Liver (tissue), 8 donors: ENCODE measurements at regions not wholly inside any gene's neighbourhood (a gene's known extent, or its start where the extent isn't known, plus 50 kb on each side); places are given as distances from the start of the nearest gene placed in this dataset.
"Not testable (repeated sequence)": the region's sequence is repeated elsewhere in the genome, so short reads cannot be mapped to it uniquely, and the experiment has no call there.

Experiments
- DNase-seq: peaks from one replicate; pipeline ENCODE4 v3.0.0-alpha.2; 2017; ENCODE audit warnings: low spot score
- H3K27ac ChIP-seq, 2 donors: one replicate each; pipeline ENCODE4 v1.7.0; 2013; ENCODE audit warnings: inconsistent platforms in 2 of 2, low read length in 2 of 2, control low read depth in 1 of 2, low read depth in 1 of 2, mild to moderate bottlenecking in 1 of 2
- H3K27me3 ChIP-seq, 4 donors: one replicate each; pipeline versions ENCODE4 v1.6.1 to v1.7.0; 2013; ENCODE audit warnings: low read length in 3 of 4, inconsistent platforms in 1 of 4, mild to moderate bottlenecking in 1 of 4, moderate library complexity in 1 of 4; ENCODE audit not compliant: control insufficient read depth in 4 of 4, insufficient read depth in 4 of 4
- H3K36me3 ChIP-seq, 4 donors: one replicate each; pipeline versions ENCODE4 v1.6.1 to v1.7.0; 2013; ENCODE audit warnings: low read length in 3 of 4, mild to moderate bottlenecking in 3 of 4, low read depth in 1 of 4, moderate library complexity in 1 of 4; ENCODE audit not compliant: control insufficient read depth in 4 of 4, insufficient read depth in 3 of 4
- H3K4me1 ChIP-seq, 4 donors: one replicate each; pipeline versions ENCODE4 v1.6.1 to v1.7.0; 2013; ENCODE audit warnings: low read length in 3 of 4, mild to moderate bottlenecking in 3 of 4, moderate library complexity in 1 of 4; ENCODE audit not compliant: control insufficient read depth in 4 of 4, insufficient read depth in 4 of 4
- H3K4me3 ChIP-seq, 3 donors: one replicate each; pipeline versions ENCODE4 v1.6.1 to v1.7.0; 2013; ENCODE audit warnings: low read length in 3 of 3, control low read depth in 1 of 3, low read depth in 1 of 3, mild to moderate bottlenecking in 1 of 3
- H3K9ac ChIP-seq, 2 donors: one replicate each; pipeline ENCODE4 v1.7.0; 2013; ENCODE audit warnings: low read length in 2 of 2, mild to moderate bottlenecking in 2 of 2, moderate library complexity in 2 of 2, control low read depth in 1 of 2, low read depth in 1 of 2
- H3K9me3 ChIP-seq, 4 donors: one replicate each; pipeline versions ENCODE4 v1.6.1 to v1.7.0; 2013; ENCODE audit warnings: low read length in 3 of 4; ENCODE audit not compliant: control insufficient read depth in 4 of 4
- ATF3 ChIP-seq: IDR thresholded peaks from 2 replicates; pipeline ENCODE4 v1.6.1; 2016; ENCODE audit warnings: antibody characterized with exemption
- CTCF ChIP-seq: fragments of 150-350 bp; IDR thresholded peaks from 2 replicates; pipeline ENCODE4 v1.5.1; 2017; ENCODE audit warnings: improper control_type of control experiment, low read depth, low read length; ENCODE audit not compliant: missing input control
- EGR1 ChIP-seq, 2 donors: IDR thresholded peaks; 2 replicates each; pipeline ENCODE4 v1.6.1; 2016 to 2018; ENCODE audit warnings: antibody characterized with exemption in 2 of 2, low read depth in 2 of 2
- FOXA1 ChIP-seq: IDR thresholded peaks from 2 replicates; pipeline ENCODE4 v1.6.1; 2016; ENCODE audit warnings: antibody characterized with exemption
- FOXA2 ChIP-seq: IDR thresholded peaks from 2 replicates; pipeline ENCODE4 v1.6.1; 2016; ENCODE audit warnings: antibody characterized with exemption
- HNF4A ChIP-seq, 2 donors: conservative IDR thresholded peaks; 2 replicates each; pipeline ENCODE4 v1.6.1; 2016; ENCODE audit warnings: antibody characterized with exemption in 2 of 2, mild to moderate bottlenecking in 2 of 2
- HNF4G ChIP-seq: IDR thresholded peaks from 2 replicates; pipeline ENCODE4 v1.6.1; 2016; ENCODE audit warnings: antibody characterized with exemption
- JUND ChIP-seq, 2 donors: IDR thresholded peaks; 2 replicates each; pipeline ENCODE4 v1.6.1; 2016; ENCODE audit warnings: antibody characterized with exemption in 2 of 2
- MAX ChIP-seq: IDR thresholded peaks from 2 replicates; pipeline ENCODE4 v1.6.1; 2016; ENCODE audit warnings: antibody characterized with exemption
- NR2F2 ChIP-seq: IDR thresholded peaks from 2 replicates; pipeline ENCODE4 v1.6.1; 2016; ENCODE audit warnings: antibody characterized with exemption
- RAD21 ChIP-seq, 2 donors: IDR thresholded peaks; 2 replicates each; pipeline ENCODE4 v1.6.1; 2016; ENCODE audit warnings: antibody characterized with exemption in 2 of 2, mild to moderate bottlenecking in 2 of 2
- REST ChIP-seq: IDR thresholded peaks from 2 replicates; pipeline ENCODE4 v1.6.1; 2016; ENCODE audit warnings: antibody characterized with exemption, mild to moderate bottlenecking
- RXRA ChIP-seq, 2 donors: IDR thresholded peaks; 2 replicates each; pipeline ENCODE4 v1.6.1; 2017 to 2018; ENCODE audit warnings: antibody characterized with exemption in 2 of 2, mild to moderate bottlenecking in 1 of 2
- SP1 ChIP-seq: IDR thresholded peaks from 2 replicates; pipeline ENCODE4 v1.6.1; 2018; ENCODE audit warnings: antibody characterized with exemption, mild to moderate bottlenecking
- TAF1 ChIP-seq: conservative IDR thresholded peaks from 2 replicates; pipeline ENCODE4 v1.6.1; 2016; ENCODE audit warnings: antibody characterized with exemption, mild to moderate bottlenecking
- YY1 ChIP-seq: IDR thresholded peaks from 2 replicates; pipeline ENCODE4 v1.6.1; 2016; ENCODE audit warnings: antibody characterized with exemption, mild to moderate bottlenecking
- ZBTB33 ChIP-seq: IDR thresholded peaks from 2 replicates; pipeline ENCODE4 v1.6.1; 2016; ENCODE audit warnings: antibody characterized with exemption
- WGBS: extraction: QIAGEN DNeasy Blood & Tissue Kit; methylation state at CpG from one replicate; pipeline ENCODE4 v1.1.7; 2013; 5-methylcytosine and 5-hydroxymethylcytosine counted together
- donor health status: healthy.
- donor health status: healthy.
- donor health status: healthy.
- donor health status: healthy.
- donor health status: healthy.

- no peak for TF ChIP-seq CTCF
- TF ChIP-seq TAF1, result no peak
- no peak for TF ChIP-seq ATF3
- TF ChIP-seq HNF4A (conservative IDR thresholded peaks at IDR 0.05), result no peak
- TF ChIP-seq JUND (IDR thresholded peaks at IDR 0.05), result no peak
- TF ChIP-seq NR2F2, result no peak
- TF ChIP-seq YY1, result no peak
These were observed 637.1 kb downstream of the UQCRFS1 start (continued) for GRCh38 chr19:28575816-28576215.

GRCh38 chr19:28575312-28575711, 637.6 kb downstream of the UQCRFS1 start:
- H3K36me3 ChIP-seq, DNase-seq, H3K4me3 ChIP-seq, H3K9me3 ChIP-seq, H3K9ac ChIP-seq, H3K4me1 ChIP-seq, H3K27ac ChIP-seq, H3K27me3 ChIP-seq: not testable (repeated sequence)

- Histone ChIP-seq H3K27me3 (no peaks in the 10 kb centered on the region), H3K36me3 (no peaks in the 10 kb centered on the region), H3K27ac (no peak overlapping the region), H3K4me1 (peaks cover 3 to 9% (median 8%) of the 10 kb centered on the region in 4 donors), H3K9ac (no peak overlapping the region), H3K4me3 (no peak overlapping the region), H3K9me3 (no peaks in the 10 kb centered on the region)
- DNase-seq, result no peak
- TF ChIP-seq TAF1 (no peak), REST (no peak), ZBTB33 (no peak), CTCF (no peak), JUND (IDR thresholded peaks at IDR 0.05) (no peak), HNF4G (no peak), YY1 (no peak), RAD21 (IDR thresholded peaks at IDR 0.05) (no peak), EGR1 (IDR thresholded peaks at IDR 0.05; ENCODE audit: low read depth in 2 of 2) (no peak), NR2F2 (no peak), ATF3 (no peak), HNF4A (conservative IDR thresholded peaks at IDR 0.05) (no peak), FOXA1 (no peak), RXRA (IDR thresholded peaks at IDR 0.05) (no peak), SP1 (no peak), FOXA2 (no peak), MAX (no peak)
- 95% methylated on average over 4 of the region's 4 CpGs for WGBS
These were observed 638.7 kb downstream of the UQCRFS1 start for GRCh38 chr19:28574212-28574611.
